GM23248 (cell line): ENCODE measurements at regions not wholly inside any gene's neighbourhood (a gene's known extent, or its start where the extent isn't known, plus 50 kb on each side); places are given as distances from the start of the nearest gene placed in this dataset.

Source experiments
- DNase-seq: peaks from one replicate; pipeline ENCODE4 v3.0.0-alpha.2; 2015
- H2AFZ ChIP-seq: fragments of 200-600 bp; sonication (generic); 2 replicates; pipeline ENCODE4 v1.6.1; 2016; ENCODE audit warnings: antibody characterized with exemption
- H3F3A ChIP-seq: fragments of 200-600 bp; sonication (generic); 2 replicates; pipeline ENCODE4 v1.6.1; 2016; ENCODE audit warnings: mild to moderate bottlenecking, antibody characterized with exemption, mixed run types; ENCODE audit not compliant: insufficient read depth
- H3K27ac ChIP-seq: fragments of 200-600 bp; sonication (generic); 2 replicates; pipeline ENCODE4 v1.5.1; 2016; ENCODE audit warnings: mild to moderate bottlenecking
- H3K27me3 ChIP-seq: fragments of 200-600 bp; sonication (generic); replicated peaks from 2 replicates; pipeline ENCODE4 v1.6.1; 2016; ENCODE audit warnings: mild to moderate bottlenecking; ENCODE audit not compliant: insufficient read depth
- H3K36me3 ChIP-seq: fragments of 200-600 bp; sonication (generic); 2 replicates; pipeline ENCODE4 v1.6.1; 2016; ENCODE audit warnings: low read depth, mild to moderate bottlenecking
- H3K4me1 ChIP-seq: fragments of 200-600 bp; sonication (generic); 2 replicates; pipeline ENCODE4 v1.6.1; 2016; ENCODE audit warnings: mild to moderate bottlenecking; ENCODE audit not compliant: insufficient read depth
- H3K4me2 ChIP-seq: fragments of 200-600 bp; sonication (generic); one replicate; pipeline ENCODE4 v1.6.1; 2016; ENCODE audit warnings: mild to moderate bottlenecking; ENCODE audit not compliant: unreplicated experiment
- H3K4me3 ChIP-seq: fragments of 200-600 bp; sonication (generic); 2 replicates; pipeline ENCODE4 v1.5.1; 2016; ENCODE audit warnings: mild to moderate bottlenecking
- H3K79me2 ChIP-seq: fragments of 200-600 bp; sonication (generic); 2 replicates; pipeline ENCODE4 v1.6.1; 2016; ENCODE audit warnings: mild to moderate bottlenecking; ENCODE audit not compliant: insufficient read depth
- H3K9ac ChIP-seq: fragments of 200-600 bp; sonication (generic); 2 replicates; pipeline ENCODE4 v1.6.1; 2016; ENCODE audit warnings: mild to moderate bottlenecking
- H3K9me2 ChIP-seq: fragments of 200-600 bp; sonication (generic); 2 replicates; pipeline ENCODE4 v1.6.1; 2016; ENCODE audit warnings: mixed run types, mild to moderate bottlenecking, moderate library complexity; ENCODE audit not compliant: insufficient read depth
- H3K9me3 ChIP-seq: fragments of 200-600 bp; sonication (generic); one replicate; pipeline ENCODE4 v1.6.1; 2017; ENCODE audit warnings: low read depth
- H4K20me1 ChIP-seq: fragments of 200-600 bp; sonication (generic); 2 replicates; pipeline ENCODE4 v1.6.0; 2016; ENCODE audit not compliant: insufficient read depth
- EZH2 ChIP-seq: fragments of 200-600 bp; sonication (generic); IDR thresholded peaks from 2 replicates; pipeline ENCODE4 v1.6.1; 2018; ENCODE audit warnings: antibody characterized with exemption, mild to moderate bottlenecking; ENCODE audit not compliant: insufficient read depth, poor library complexity, severe bottlenecking
- EZH2phosphoT487 ChIP-seq: fragments of 200-600 bp; sonication (generic); IDR thresholded peaks from 2 replicates; pipeline ENCODE4 v1.6.1; 2018; ENCODE audit warnings: antibody characterized with exemption, moderate library complexity, mild to moderate bottlenecking, low read depth; ENCODE audit not compliant: insufficient read depth
- WGBS, 2 experiments: methylation state at CpG; one replicate each; pipeline ENCODE4 v1.1.6; 2015 to 2017; ENCODE audit warnings: low lambda C conversion rate in 2 of 2, low coverage in 1 of 2; ENCODE audit errors: missing lambda C conversion rate in 2 of 2; 5-methylcytosine and 5-hydroxymethylcytosine counted together
- in situ Hi-C: fragments of 300-500 bp; cut with MboI; formaldehyde crosslinking; loops from 2 replicates; pipeline ENCODE4 v1.15.0; 2020

GRCh38 chr6:24032896-24033688 lies 92.9 kb upstream of the NRSN1 start:
- no peaks in the 10 kb centered on the region for H3K9me3 ChIP-seq
- H3K4me3 ChIP-seq: no peak overlapping the region
- no peak for DNase-seq
- H4K20me1 ChIP-seq: no peaks in the 10 kb centered on the region
- TF ChIP-seq EZH2phosphoT487 (no peak), EZH2 (no peak)
- 25 to 34% methylated on average over 4 of the region's 4 CpGs for WGBS, 2 experiments
- H3K79me2 ChIP-seq: no peaks in the 10 kb centered on the region
- no peak overlapping the region for H2AFZ ChIP-seq
- H3K4me2 ChIP-seq: no peak overlapping the region
- no peaks in the 10 kb centered on the region for H3K4me1 ChIP-seq
- no peaks in the 10 kb centered on the region for H3K9me2 ChIP-seq
- no peaks in the 10 kb centered on the region for H3K27me3 ChIP-seq
- no peaks in the 10 kb centered on the region for H3K36me3 ChIP-seq
- H3K9ac ChIP-seq: no peak overlapping the region
- H3F3A ChIP-seq: no peaks in the 10 kb centered on the region
- no peak overlapping the region for H3K27ac ChIP-seq
- in situ Hi-C loops: no loop called here

DNA sequence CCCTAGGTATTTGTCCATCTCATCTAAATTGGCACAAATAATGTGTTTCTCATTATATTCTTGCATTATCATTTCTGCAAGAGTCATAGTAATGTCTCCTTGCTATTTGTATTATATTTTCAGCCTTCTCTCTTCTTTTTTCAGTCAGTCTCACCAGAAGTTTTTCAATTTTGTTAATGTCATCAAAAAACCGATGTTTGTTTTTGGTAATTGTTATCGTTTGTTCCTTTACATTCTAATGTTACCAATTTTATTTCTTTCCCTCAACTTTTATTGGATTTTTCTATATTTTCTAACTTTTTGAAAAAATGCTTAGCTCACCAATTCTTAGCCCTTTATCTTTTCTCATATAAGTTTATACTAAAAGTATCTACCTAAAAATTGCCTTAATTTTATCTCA lies 82.2 kb upstream of the NRSN1 start:
- WGBS, 2 experiments: 45 to 49% methylated on average over 2 of the region's 2 CpGs
- in situ Hi-C loops: no loop called here

DNA sequence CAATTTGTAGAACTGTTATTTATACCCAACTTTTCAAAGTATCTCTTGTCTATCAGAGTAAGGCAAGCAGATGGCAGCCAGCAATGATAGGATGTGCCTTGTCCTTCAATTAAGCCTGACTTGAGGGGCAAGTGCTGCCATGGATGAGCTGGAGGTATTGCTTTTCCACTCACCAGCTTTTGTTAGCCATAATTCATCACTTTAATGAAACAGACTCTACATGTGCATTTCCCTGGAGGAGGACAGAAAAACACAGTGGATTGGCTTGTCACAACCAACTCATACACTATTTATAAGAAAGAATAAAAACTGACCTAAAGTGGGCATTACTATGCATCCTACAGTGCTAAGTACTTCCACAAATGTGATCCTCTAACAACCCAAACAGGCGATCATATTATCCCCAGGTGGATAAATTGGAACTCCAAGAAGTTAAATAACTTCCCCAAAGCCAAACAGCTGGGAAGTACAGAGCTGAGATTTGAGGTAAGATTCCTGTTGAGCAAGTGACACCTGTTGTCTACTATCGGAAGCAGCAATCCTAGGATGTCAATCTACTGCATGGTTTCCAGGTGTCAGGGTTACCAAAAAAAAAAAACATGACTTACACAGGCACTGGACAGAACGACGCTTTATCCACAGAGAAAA lies 73.9 kb upstream of the NRSN1 start:
- in situ Hi-C loops: no loop called here
- TF ChIP-seq EZH2phosphoT487 (no peak), EZH2 (no peak)
- WGBS, 2 experiments: 54 to 57% methylated on average over 3 to 4 of the region's 4 CpGs

More for the DNA sequence above, 82.2 kb upstream of the NRSN1 start:
- no peaks in the 10 kb centered on the region for H4K20me1 ChIP-seq
- H3K4me3 ChIP-seq: no peak overlapping the region
- H3F3A ChIP-seq: no peaks in the 10 kb centered on the region
- H3K27ac ChIP-seq: no peak overlapping the region
- no peak overlapping the region for H3K9ac ChIP-seq
- no peak overlapping the region for H2AFZ ChIP-seq
- DNase-seq: no peak
- H3K27me3 ChIP-seq: no peaks in the 10 kb centered on the region
- no peaks in the 10 kb centered on the region for H3K79me2 ChIP-seq
- H3K4me1 ChIP-seq: no peaks in the 10 kb centered on the region
- H3K9me3 ChIP-seq: no peaks in the 10 kb centered on the region
- TF ChIP-seq EZH2phosphoT487 (no peak), EZH2 (no peak)
- H3K9me2 ChIP-seq: no peaks in the 10 kb centered on the region
- no peak overlapping the region for H3K4me2 ChIP-seq
- no peaks in the 10 kb centered on the region for H3K36me3 ChIP-seq

DNA sequence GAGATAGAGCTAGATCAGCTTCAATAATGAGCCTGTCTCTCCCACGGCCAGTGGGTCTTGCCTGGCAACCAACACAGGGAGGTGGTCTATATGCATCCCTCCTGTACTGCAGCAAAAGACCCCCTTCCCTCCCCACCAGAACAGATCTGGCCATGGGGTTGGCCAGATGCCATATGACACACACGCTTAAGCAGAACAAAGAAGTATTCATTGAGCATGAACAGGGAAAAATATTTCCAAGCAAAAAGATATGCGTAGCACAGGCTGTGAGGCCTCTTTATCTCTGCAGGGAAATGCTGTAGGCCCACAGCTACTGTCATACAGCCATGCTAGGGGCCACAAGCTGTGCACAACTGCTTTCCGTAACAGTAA lies 73.4 kb upstream of the NRSN1 start:
- peak; percentile 4 for DNase-seq
- H3K4me2 ChIP-seq: no peak overlapping the region

More for the DNA sequence above, 73.9 kb upstream of the NRSN1 start:
- Histone ChIP-seq H3K27ac (no peak overlapping the region), H3K4me2 (no peak overlapping the region), H3F3A (no peaks in the 10 kb centered on the region), H3K9me3 (no peaks in the 10 kb centered on the region), H3K79me2 (no peaks in the 10 kb centered on the region), H2AFZ (no peak overlapping the region), H4K20me1 (no peaks in the 10 kb centered on the region), H3K4me1 (no peaks in the 10 kb centered on the region), H3K36me3 (no peaks in the 10 kb centered on the region), H3K27me3 (no peaks in the 10 kb centered on the region), H3K9me2 (no peaks in the 10 kb centered on the region), H3K4me3 (no peak overlapping the region), H3K9ac (no peak overlapping the region)
- no peak for DNase-seq

More for the DNA sequence above, 73.4 kb upstream of the NRSN1 start:
- TF ChIP-seq EZH2: no peak
- TF ChIP-seq EZH2phosphoT487: no peak
- H3K4me1 ChIP-seq: no peaks in the 10 kb centered on the region
- H3K4me3 ChIP-seq: no peak overlapping the region
- no peaks in the 10 kb centered on the region for H3K27me3 ChIP-seq
- H3K79me2 ChIP-seq: no peaks in the 10 kb centered on the region
- H3F3A ChIP-seq: no peaks in the 10 kb centered on the region
- no peaks in the 10 kb centered on the region for H3K36me3 ChIP-seq
- in situ Hi-C loops: no loop called here
- H4K20me1 ChIP-seq: no peaks in the 10 kb centered on the region
- no peaks in the 10 kb centered on the region for H3K9me2 ChIP-seq
- no peak overlapping the region for H3K9ac ChIP-seq
- 39 to 42% methylated on average over 4 of the region's 4 CpGs for WGBS, 2 experiments
- no peak overlapping the region for H2AFZ ChIP-seq
- H3K27ac ChIP-seq: no peak overlapping the region
- H3K9me3 ChIP-seq: no peaks in the 10 kb centered on the region
